EL (cell line): ENCODE measurements at regions not wholly inside any gene's neighbourhood (a gene's known extent, or its start where the extent isn't known, plus 50 kb on each side); places are given as distances from the start of the nearest gene placed in this dataset.
"Not testable (repeated sequence)": the region's sequence is repeated elsewhere in the genome, so short reads cannot be mapped to it uniquely, and the experiment has no call there.

Source experiments
- DNase-seq: peaks from one replicate; pipeline ENCODE4 v3.0.0-alpha.2; 2016

DNA sequence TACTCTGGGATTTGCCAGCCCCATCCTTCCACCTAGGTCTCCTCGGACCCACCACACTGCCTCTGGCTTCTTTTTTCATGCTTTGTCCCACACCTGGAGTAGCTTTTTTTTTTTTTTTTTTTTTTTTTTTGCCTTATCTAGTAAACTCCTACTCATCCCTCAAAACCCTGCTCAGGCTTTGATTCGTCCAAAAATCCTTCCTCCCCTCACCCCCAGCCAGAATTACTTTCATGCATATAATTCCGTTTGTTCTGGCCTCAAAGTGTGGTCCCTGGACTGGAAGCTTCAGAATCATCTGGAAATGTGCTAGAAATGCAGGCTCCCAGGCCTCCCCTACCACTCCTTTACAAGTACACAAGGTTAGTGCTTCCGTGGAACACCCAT, 320.1 kb downstream of the PTTG2 start:
- no peak for DNase-seq

DNA sequence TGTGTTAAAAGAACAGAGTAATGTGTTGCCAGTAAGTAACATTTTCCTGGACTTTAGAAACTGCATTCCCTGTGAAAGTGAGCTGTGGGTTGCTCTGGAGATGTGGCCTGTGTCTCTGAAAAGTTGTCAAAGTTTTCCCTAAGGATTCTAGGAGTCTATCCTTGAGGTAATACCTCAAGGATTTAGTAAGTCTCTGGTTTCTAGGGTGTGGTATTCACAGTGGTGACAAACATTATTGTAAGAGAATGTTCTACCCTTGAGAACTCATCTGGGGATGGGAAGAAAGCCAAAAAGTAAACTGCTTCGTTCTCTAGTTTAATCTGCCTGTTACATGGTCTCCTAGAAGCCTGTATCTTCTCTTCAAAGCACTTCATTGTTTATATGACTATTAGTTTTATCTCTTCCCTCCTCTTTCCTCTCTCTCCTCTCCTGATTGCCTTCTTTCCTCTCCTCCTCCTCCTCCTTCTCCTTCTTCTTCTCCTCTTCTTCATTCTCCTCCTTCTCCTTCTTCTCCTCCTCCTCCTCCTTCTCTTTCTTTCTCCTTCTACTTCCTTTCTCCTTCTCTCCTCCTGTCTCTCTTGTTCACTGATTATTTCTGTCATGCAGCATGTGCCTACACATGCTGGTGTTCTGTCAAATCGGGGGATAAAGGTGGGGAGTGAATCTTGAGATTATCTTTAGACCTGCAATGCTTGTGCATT, 321.3 kb downstream of the PTTG2 start:
- no peak for DNase-seq

DNA sequence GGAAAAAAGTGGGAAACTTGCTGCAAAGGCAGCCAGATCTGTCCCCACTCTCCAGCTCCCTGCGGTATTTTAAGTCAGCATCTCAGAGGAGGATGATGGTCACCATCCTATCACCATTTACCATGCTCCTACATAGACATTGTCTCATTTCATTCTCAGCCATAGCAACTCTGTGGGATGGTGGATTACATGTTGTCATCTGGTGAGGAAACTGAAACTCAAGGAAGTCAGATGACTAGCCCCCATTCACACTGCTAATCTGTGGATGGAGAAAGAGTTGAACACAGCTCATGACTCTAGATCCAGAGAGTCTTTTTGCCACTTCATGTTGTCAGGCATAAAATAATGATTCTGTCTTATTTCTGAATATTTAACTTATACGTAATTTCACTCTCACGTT, 323.5 kb downstream of the PTTG2 start:
- DNase-seq = no peak

DNA sequence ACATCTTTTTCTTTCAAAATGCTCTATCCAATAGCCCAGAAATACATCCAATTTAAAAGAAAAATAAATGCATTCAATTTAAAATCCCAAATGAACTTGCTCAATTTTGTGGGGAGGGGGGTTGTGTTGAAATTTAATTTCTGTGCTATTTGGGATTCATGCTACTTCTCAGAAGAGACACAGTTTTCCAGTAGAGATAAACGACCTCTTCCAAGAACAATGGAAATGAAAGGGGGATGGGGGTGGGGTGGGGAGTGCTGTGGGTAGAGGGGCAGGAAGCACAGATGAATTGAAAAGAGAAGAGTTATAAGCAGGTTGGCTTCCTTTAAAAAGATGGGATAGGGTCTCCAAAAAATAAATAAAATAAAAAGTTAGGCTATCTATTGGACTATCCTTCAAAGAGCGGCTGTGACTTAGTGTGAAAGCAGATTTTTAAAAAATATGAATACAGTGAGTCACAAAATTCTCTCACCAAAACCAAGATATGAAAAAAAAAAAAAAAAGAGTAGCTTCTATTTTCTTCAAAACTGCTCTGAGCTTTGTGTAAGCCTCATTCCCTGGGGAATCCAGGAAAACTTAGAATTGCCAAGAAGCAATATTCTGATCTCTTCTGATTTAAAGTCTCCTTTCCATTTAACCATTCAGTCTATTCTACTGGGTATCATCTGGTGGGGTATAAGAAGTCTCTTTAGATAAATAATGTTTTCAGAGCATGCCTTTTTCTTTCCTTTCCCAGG, 324.3 kb downstream of the PTTG2 start:
- no peak for DNase-seq

DNA sequence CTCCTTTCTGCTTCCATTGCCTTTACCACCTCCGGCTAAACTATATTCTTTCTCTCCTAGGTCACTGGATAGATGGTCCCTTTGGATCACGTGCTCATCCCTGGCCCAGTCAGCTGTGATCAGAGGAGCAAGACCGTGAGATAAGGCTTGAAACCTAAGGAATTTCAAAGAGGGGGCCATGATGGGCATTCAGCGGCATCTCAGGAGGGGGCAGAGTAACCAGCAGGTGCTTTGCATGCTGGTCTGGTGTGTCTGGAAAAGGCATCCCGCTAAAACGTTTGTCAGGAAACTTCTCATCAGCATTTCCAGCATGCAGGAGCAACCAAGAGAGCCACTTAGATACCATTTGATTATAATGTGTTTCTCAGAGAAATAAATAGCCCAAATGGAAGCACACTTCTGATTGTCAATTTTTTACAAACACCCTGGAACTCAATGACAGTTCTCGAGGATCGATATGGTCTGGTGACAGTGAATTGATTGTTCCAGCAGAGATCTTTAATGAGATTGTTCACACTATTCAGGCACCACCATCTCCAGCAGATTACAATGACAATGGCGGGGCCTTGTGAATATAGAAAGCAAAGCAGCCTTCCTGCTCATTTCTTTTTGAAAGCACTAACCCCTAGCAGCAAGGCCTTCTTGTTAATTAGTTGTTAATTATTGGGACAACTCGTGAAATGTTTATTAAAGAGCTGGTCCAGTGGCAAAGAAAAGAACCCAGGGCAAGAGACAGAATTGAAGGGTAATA, 327.1 kb downstream of the PTTG2 start:
- no peak for DNase-seq

DNA sequence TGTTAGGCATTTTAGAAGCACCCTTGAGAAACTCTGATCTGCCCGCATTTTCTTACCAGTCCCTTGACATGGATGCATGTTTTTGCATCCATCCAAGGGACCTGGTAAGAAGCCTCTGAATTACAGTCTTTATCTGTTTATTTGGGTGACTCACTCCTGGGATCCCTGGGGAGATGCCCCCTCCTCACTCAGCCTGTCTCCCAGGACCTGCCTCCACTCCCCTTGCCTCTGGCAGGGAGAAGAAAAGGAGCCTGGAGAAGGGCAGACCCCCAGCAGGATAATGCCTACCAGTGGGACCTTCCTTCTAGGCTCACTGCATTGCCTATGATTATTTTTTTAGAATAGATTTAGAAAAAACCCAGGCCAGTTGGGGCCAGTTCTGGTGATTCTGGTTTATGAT, 329.4 kb downstream of the PTTG2 start:
- no peak for DNase-seq

DNA sequence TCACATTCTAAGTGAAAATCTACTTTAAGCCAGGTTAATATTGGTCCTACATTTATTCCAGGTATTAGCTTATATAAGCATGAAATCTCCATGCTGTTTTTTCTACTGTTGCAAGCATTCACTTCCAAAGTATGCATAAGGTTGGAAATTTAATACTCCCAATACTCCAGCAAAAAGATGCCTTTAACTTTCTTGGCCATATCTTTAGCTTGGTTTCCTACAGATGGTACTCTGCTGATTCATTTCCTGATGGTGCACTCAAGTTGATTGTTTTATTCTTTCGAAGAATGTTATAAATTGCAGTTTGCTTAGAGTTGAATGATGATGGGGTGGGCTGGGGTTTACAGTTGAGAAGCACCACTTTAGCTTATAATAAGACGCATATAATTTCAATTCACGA, 330.2 kb downstream of the PTTG2 start:
- peak; percentile 26 for DNase-seq

DNA sequence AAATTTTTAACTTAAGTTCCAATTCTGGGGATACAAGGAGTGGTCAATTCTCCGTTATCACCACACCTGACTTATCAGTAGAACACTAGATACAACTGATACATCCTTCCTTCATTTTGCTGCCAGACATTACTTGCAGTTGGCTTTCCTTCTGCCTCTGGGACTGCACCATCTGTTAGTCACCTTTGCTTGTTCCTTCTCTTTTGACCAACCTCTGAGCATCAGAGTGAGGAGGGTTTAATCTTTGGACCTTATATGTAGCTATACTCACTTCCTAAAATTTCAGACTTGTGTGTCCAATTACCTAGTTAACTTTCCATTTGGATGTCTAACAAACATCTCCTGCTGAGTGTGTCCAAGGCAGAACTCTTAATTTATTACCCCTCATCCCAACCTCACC, 330.7 kb downstream of the PTTG2 start:
- no peak for DNase-seq

DNA sequence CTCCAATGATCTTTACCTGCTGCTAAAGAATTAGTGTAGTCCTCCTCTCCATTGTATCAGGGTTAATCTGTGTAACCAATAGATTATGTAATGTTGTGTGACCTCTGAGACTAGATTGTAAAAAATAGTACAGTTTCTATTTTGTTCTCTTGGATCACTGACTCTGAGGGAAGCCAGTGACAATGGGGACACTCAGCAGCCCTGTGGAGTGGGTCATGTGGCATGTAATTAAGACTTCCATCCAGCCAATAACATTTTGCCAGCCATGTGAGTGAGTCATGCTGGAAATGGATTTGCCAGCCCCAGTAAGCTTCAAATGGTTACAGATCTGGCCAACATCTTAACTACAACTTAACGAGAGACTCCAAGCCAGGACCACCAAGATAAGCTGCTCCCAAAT, 332.3 kb downstream of the PTTG2 start:
- DNase-seq = no peak

DNA sequence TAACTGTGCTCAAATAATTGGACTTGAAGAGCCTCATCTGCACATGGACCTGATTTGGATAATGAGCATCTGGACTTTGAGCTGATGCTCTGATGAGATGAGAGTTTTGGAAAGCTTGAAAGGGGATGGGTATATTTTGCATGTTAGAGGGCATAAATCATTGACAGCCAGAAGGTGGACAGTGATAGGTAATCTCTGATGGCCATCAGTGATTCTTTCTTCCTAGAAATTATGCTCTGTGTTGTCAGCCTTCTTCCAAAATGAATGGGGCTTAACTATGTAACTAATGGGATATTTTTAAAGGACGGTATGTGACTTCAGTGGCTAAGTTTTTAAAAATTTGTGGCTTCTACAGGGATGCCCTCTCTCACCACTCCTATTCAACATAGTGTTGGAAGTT, 334.0 kb downstream of the PTTG2 start:
- no peak for DNase-seq

DNA sequence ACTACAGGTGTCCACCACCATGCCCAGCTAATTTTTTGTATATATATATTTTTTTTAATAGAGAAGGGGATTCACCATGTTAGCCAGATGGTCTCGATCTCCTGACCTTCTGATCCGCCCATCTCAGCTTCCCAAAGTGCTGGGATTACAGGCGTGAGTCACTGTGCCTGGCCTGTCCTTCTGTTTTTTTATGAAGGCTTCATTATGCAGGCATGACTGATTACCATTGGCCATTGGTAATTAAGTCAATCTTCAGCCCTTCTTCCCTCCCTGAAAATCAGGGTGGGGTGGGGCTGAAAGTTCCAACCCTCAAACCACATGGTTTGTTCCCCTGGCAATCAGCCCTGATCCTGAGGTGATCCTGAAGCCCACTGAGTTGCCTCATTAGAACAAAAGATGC, 336.9 kb downstream of the PTTG2 start:
- DNase-seq = no peak

DNA sequence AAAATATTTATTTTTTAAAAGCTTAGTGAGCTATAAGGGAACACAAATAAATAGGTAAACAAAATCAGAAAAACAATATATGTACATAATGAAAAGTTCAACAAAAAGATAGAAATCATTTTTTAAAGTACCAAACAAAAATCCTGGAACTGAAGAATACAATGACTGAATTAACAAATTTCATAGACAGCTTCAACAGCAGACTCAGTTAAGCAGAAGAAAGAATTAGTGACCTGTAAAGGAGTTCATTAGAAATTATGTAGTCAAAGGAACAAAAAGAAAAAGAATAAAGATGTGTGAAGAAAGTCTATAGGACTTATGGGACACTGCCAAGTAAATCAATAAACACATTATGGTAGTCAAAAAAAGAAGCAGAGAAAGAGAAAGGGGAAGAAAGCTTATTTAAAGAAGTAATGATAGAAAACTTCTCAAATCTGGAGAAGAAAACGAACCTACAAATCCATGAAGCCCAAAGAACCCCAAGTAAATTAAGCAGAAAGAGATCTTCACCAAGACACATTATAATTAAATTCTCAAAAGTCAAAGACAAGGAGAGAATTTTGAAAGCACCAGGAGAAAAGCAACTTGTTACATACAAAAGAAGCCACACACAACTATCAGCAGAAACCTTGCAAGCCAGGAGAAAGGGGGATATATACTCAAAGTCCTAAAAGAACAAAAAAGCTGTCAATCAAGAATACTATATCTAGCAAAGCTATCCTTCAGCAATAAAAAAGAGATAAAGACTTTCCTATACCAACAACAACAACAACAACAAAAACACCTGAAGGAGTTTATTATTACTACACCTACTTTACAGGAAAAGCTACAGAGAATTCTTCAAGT, 338.9 kb downstream of the PTTG2 start:
- DNase-seq = no peak

DNA sequence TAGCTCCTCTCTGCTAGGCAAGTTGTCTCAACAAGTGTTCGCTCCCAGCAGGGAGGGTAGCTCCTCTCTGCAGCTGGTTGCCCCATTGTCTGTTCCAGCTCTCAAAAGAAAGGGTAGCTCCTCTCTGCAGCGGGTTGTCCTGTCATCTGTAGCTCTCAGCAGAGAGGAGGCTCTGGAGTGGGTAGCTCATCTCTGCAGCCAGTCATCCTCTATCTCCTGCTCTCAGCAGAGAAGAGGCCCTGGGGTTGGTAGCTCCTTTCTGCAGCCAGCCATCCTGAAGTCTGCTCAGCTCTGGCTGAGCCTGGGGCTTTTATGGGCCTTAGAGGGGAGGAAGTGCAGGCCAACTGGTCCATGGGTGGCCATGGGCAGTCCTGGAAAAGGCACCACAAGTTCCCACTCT, 342.7 kb downstream of the PTTG2 start:
- DNase-seq = no peak

DNA sequence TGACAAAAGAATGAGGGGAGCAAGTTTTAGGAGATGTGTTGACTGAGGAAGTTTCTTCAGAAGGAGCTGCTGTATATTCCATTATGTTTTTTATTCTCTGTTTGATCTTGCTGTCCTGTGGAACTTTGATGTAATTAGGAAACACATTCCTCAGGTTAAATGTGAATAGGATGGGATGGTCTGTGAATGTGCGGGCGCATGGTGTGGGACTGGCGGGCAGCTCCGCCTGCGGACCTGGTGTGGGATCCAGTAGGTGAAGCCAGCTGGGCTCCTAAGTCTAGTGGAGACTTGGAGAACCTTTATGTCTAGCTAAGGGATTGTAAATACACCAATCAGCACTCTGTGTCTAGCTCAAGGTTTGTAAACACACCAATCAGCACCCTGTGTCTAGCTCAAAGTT, 344.3 kb downstream of the PTTG2 start:
- not testable (repeated sequence) for DNase-seq

DNA sequence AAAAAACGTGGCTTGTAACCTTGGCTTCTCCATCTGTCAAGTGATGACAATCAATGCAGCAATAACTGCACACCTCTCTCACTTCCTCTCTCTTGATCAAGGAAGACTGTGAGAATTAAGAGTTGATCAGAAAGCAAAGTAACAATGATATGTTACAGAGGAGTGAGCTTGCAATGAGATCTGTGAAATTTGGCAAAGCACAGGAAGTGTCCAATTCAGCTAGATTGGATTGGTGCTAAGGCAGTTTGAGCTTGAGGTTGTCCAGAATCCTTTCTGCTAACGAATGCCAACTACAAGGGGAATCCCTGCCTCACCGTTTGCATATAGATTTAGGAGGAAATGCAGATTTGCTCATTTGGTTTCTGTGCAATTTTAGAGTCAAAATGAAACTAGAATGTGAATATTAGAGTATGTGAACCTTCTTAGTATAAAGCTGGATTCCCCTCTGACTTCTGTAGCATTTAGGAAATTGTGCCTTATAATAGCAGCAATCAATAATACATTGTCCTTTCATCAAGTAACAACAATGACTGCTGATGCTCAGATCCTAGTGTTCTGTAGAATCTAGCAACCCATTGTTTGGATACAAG, 346.4 kb downstream of the PTTG2 start:
- DNase-seq = no peak

DNA sequence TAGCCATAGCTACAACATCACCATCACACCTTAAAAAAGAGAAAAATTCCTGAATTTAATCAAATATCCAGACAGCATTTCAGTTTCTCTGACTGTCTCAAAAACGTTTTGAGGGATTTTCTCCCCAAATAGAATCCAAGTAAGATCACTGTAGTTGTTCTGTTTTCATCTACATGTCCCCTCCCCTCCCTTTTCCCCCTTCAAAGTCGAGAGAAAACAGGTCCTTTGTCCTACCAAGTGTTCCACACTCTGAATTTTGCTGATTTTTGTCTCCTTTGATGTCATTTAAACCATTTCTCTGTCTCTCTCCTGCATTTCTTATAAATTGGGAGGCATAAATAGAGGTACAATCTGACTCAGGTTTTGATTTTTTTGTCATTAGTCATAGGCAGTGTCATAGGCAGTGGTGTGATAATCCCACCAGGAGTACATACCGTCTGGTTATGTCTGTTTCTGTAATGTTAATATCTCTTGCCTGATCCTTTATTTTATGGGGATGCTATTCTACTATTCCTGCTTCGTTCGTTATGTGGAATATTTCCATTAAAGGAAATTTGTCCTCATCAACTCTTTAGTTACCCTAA, 348.6 kb downstream of the PTTG2 start:
- DNase-seq = peak; percentile 60

DNA sequence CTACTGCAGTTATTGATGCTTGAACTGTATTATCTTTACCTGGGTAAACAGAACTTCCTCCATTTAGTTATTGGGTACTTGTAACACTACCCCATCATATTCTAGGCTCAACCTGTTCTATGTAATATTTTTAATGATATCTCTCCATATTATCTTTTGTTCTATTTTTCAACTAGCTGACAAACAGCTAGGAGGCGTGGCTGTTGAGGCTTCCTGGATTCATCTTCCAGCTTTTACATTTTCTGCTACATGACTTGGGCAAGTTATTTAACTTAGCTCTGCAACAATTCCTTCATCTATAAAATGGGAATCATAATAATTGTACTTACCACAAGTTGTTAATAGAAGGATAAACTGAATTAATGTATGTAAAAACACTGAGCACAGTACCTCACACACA, 349.3 kb downstream of the PTTG2 start:
- DNase-seq = no peak

DNA sequence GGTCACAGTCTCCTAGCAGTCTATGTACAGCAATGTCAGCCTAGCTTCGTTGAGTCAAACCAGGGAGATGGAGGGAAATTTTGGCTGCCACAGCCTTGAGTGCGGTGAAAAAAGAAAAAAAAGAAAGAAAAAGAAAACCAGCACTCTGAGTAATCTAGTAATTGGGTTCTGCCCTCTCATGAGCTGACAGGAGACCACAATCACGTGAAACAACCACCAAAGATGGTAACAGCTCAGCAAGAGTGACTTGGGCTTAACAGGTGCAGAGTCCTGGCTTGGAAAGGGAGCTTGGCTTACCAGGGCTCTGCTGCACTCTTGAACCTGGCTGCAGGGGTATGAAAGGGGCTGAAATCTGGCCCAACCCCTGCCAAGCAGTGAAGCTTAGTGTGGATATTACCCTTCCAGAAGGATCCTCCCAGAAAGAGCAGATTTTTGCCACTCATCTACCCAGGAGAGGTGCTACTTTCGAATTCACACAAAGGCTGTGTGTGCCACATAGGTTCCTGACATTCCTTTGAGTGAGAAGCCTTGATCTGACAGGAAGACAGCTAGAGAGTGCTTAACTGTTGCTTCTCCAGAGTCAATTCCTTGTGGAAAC, 350.3 kb downstream of the PTTG2 start:
- DNase-seq = no peak

DNA sequence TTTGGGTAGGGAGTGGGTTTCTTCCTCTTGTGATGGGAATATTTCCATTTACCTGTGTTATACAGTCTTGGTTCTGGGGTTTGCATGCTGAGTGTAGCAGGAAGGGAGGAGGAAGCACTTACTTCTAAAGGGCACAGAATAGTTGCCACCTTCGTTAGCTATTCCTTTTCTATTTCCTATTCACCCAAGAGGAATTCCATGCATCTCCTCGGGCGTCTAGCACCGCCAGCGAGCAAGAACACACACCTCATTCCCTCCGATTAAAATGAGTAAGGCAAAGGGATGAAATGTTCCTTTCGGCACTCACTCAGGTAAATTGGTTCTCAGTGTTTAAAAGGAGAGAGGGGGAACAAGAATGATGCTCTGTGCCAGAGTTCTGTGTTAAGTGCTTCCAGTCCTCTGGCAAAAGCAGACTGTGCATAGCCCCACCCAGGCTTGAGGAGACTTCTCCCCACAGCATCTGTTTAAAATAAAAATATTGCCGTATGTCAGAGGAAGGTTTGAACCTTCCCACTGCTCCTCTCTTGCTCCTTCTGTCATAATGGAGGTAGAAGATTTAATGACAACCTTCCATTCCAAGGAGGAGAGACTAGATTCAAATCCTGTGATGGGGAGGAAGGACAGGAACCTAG, 351.4 kb downstream of the PTTG2 start:
- DNase-seq = no peak

DNA sequence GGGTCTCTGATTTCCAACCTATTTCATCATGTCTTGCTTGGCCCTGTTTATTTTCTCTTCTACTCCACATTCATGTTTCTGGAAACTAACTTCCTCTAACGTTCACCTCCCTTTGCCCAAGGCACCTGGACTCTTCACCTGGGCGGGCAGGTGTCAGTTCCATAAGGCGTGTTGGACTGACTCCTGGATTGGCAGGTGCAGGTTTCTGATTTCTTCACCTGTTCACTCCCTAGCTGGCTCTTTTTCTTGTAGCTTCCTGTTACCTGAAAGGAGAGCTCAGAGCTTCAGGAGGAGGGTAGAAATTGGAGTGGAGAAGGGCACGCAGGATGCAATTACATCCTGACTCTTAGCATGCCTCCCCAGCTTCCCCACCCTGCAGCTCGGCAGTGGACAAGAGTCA, 350.8 kb upstream of the KLF3 start:
- DNase-seq = no peak

DNA sequence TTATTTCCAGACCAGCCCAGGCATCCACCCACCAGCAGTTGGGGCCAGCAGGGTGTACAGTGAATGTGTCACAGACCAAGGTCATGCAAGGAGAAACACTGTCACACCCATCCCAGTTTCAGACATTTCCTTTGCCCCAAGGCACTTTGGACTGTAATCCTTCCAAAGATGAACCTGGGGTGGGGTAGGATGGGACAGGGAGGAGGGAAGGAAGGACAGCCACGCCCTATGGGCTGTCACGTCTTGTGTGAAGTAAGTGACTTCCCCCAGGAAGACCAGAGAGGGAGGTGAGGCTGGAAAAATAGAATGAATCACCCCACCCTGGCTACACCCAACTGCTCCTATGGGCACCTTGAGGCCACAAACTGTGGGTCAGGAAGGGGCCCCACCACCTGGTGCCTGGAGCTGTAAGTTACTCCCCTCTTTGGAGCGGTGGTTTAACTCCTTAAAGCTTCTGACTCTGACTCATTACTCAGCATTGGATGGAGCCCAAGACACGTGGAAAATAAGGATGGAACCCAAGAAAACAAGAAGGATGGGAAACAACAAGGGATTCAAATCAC, 349.9 kb upstream of the KLF3 start:
- peak; percentile 55 for DNase-seq
